ENCODE measurements at regions not wholly inside any gene's neighbourhood (a gene's known extent, or its start where the extent isn't known, plus 50 kb on each side); places are given as distances from the start of the nearest gene placed in this dataset.
"Not testable (repeated sequence)": the region's sequence is repeated elsewhere in the genome, so short reads cannot be mapped to it uniquely, and the experiment has no call there.

GRCh38 chr5:104903941-104904340, 1341.4 kb upstream of the NUDT12 start:
- Histone ChIP-seq H3K9me3 (ENCODE audit: low read depth) (no peaks in the 10 kb centered on the region), H3K36me3 (replicated peaks; ENCODE audit: insufficient read depth, low read depth) (no peaks in the 10 kb centered on the region), H3K9me2 (replicated peaks; ENCODE audit: insufficient read depth) (no peaks in the 10 kb centered on the region), H3K4me1 (ENCODE audit: insufficient read depth) (no peaks in the 10 kb centered on the region), H3K79me2 (no peaks in the 10 kb centered on the region), H2AFZ (no peak overlapping the region), H3K4me2 (no peak overlapping the region), H3K27me3 (no peaks in the 10 kb centered on the region), H3K4me3 (no peak overlapping the region), H4K20me1 (ENCODE audit: insufficient read depth, poor library complexity, severe bottlenecking) (no peaks in the 10 kb centered on the region), H3K27ac (no peak overlapping the region)
- WGBS (ENCODE audit: low lambda C conversion rate, missing lambda C conversion rate): 81% methylated on average over 2 of the region's 2 CpGs
- no peak for DNase-seq (ENCODE audit: low spot score)
- TF ChIP-seq EZH2phosphoT487 (IDR thresholded peaks at IDR 0.05; ENCODE audit: low read depth, severe bottlenecking, unreplicated experiment) (no peak), CTCF (IDR thresholded peaks at IDR 0.05; ENCODE audit: poor library complexity) (no peak), EZH2 (IDR thresholded peaks at IDR 0.05; ENCODE audit: borderline replicate concordance) (no peak)

GRCh38 chr5:104891596-104891995, 1329.0 kb upstream of the NUDT12 start:
- DNase-seq (ENCODE audit: low spot score): no peak
- H3K4me2 ChIP-seq: no peak overlapping the region
- H4K20me1 ChIP-seq (ENCODE audit: insufficient read depth, poor library complexity, severe bottlenecking): no peaks in the 10 kb centered on the region
- no peaks in the 10 kb centered on the region for H3K27me3 ChIP-seq
- no peaks in the 10 kb centered on the region for H3K36me3 ChIP-seq (replicated peaks; ENCODE audit: insufficient read depth, low read depth)
- H2AFZ ChIP-seq: no peak overlapping the region
- no peak overlapping the region for H3K27ac ChIP-seq
- H3K79me2 ChIP-seq: no peaks in the 10 kb centered on the region
- TF ChIP-seq EZH2 (IDR thresholded peaks at IDR 0.05; ENCODE audit: borderline replicate concordance) (no peak), EZH2phosphoT487 (IDR thresholded peaks at IDR 0.05; ENCODE audit: low read depth, severe bottlenecking, unreplicated experiment) (no peak), CTCF (IDR thresholded peaks at IDR 0.05; ENCODE audit: poor library complexity) (no peak)
- 77% methylated on average over 3 of the region's 3 CpGs for WGBS (ENCODE audit: low lambda C conversion rate, missing lambda C conversion rate)
- no peak overlapping the region for H3K4me3 ChIP-seq
- no peaks in the 10 kb centered on the region for H3K9me2 ChIP-seq (replicated peaks; ENCODE audit: insufficient read depth)
- H3K9me3 ChIP-seq (ENCODE audit: low read depth): no peaks in the 10 kb centered on the region
- no peaks in the 10 kb centered on the region for H3K4me1 ChIP-seq (ENCODE audit: insufficient read depth)

- Histone ChIP-seq H4K20me1 (ENCODE audit: insufficient read depth, poor library complexity, severe bottlenecking) (no peaks in the 10 kb centered on the region), H3K27ac (no peak overlapping the region), H3K79me2 (no peaks in the 10 kb centered on the region), H2AFZ (no peak overlapping the region), H3K9me3 (ENCODE audit: low read depth) (no peaks in the 10 kb centered on the region), H3K9me2 (replicated peaks; ENCODE audit: insufficient read depth) (no peaks in the 10 kb centered on the region), H3K27me3 (no peaks in the 10 kb centered on the region), H3K4me2 (no peak overlapping the region), H3K4me1 (ENCODE audit: insufficient read depth) (no peaks in the 10 kb centered on the region), H3K4me3 (no peak overlapping the region), H3K36me3 (replicated peaks; ENCODE audit: insufficient read depth, low read depth) (no peaks in the 10 kb centered on the region)
- TF ChIP-seq EZH2phosphoT487 (IDR thresholded peaks at IDR 0.05; ENCODE audit: low read depth, severe bottlenecking, unreplicated experiment) (no peak), EZH2 (IDR thresholded peaks at IDR 0.05; ENCODE audit: borderline replicate concordance) (no peak), CTCF (IDR thresholded peaks at IDR 0.05; ENCODE audit: poor library complexity) (no peak)
- WGBS (ENCODE audit: low lambda C conversion rate, missing lambda C conversion rate): 70% methylated on average over 1 of the region's 1 CpG
- no peak for DNase-seq (ENCODE audit: low spot score)
These were observed 1328.2 kb upstream of the NUDT12 start for GRCh38 chr5:104890767-104891166.

GRCh38 chr5:104859437-104859836, 1296.8 kb upstream of the NUDT12 start:
- no peaks in the 10 kb centered on the region for H3K27me3 ChIP-seq
- H3K79me2 ChIP-seq: no peaks in the 10 kb centered on the region
- TF ChIP-seq EZH2phosphoT487 (IDR thresholded peaks at IDR 0.05; ENCODE audit: low read depth, severe bottlenecking, unreplicated experiment) (no peak), EZH2 (IDR thresholded peaks at IDR 0.05; ENCODE audit: borderline replicate concordance) (no peak), CTCF (IDR thresholded peaks at IDR 0.05; ENCODE audit: poor library complexity) (no peak)
- H2AFZ ChIP-seq: no peak overlapping the region
- H3K4me3 ChIP-seq: no peak overlapping the region
- DNase-seq (ENCODE audit: low spot score): no peak
- H4K20me1 ChIP-seq (ENCODE audit: insufficient read depth, poor library complexity, severe bottlenecking): no peaks in the 10 kb centered on the region
- H3K27ac ChIP-seq: no peak overlapping the region
- no peaks in the 10 kb centered on the region for H3K9me2 ChIP-seq (replicated peaks; ENCODE audit: insufficient read depth)
- no peaks in the 10 kb centered on the region for H3K4me1 ChIP-seq (ENCODE audit: insufficient read depth)
- 83% methylated on average over 4 of the region's 4 CpGs for WGBS (ENCODE audit: low lambda C conversion rate, missing lambda C conversion rate)
- no peak overlapping the region for H3K4me2 ChIP-seq
- no peaks in the 10 kb centered on the region for H3K9me3 ChIP-seq (ENCODE audit: low read depth)
- no peaks in the 10 kb centered on the region for H3K36me3 ChIP-seq (replicated peaks; ENCODE audit: insufficient read depth, low read depth)

- 87% methylated on average over 5 of the region's 5 CpGs for WGBS (ENCODE audit: low lambda C conversion rate, missing lambda C conversion rate)
- H4K20me1 ChIP-seq (ENCODE audit: insufficient read depth, poor library complexity, severe bottlenecking); H3K4me1 ChIP-seq (ENCODE audit: insufficient read depth); H3K27ac ChIP-seq; H3K36me3 ChIP-seq (replicated peaks; ENCODE audit: insufficient read depth, low read depth); H3K79me2 ChIP-seq; DNase-seq (ENCODE audit: low spot score); H3K4me3 ChIP-seq; H3K27me3 ChIP-seq; H3K9me3 ChIP-seq (ENCODE audit: low read depth); H3K4me2 ChIP-seq; H3K9me2 ChIP-seq (replicated peaks; ENCODE audit: insufficient read depth); H2AFZ ChIP-seq: not testable (repeated sequence)
These were observed 1289.5 kb upstream of the NUDT12 start for GRCh38 chr5:104852099-104852498.
